Duodenal mucosa (tissue), 2 donors: ENCODE measurements at regions not wholly inside any gene's neighbourhood (a gene's known extent, or its start where the extent isn't known, plus 50 kb on each side); places are given as distances from the start of the nearest gene placed in this dataset.

Experiments
- H3K27ac ChIP-seq: one replicate; pipeline ENCODE4 v1.7.0; 2013; ENCODE audit warnings: low read depth, low read length
- H3K27me3 ChIP-seq, 2 donors: one replicate each; pipeline ENCODE4 v1.7.0; 2013; ENCODE audit warnings: low read length in 2 of 2, control low read depth in 1 of 2; ENCODE audit not compliant: insufficient read depth in 2 of 2, control insufficient read depth in 1 of 2
- H3K36me3 ChIP-seq, 2 donors: one replicate each; pipeline ENCODE4 v1.7.0; 2013; ENCODE audit warnings: low read length in 2 of 2, control low read depth in 1 of 2; ENCODE audit not compliant: insufficient read depth in 2 of 2, control insufficient read depth in 1 of 2
- H3K4me1 ChIP-seq, 2 donors: one replicate each; pipeline ENCODE4 v1.7.0; 2013; ENCODE audit warnings: low read length in 2 of 2, control low read depth in 1 of 2; ENCODE audit not compliant: insufficient read depth in 2 of 2, control insufficient read depth in 1 of 2
- H3K4me3 ChIP-seq, 2 donors: one replicate each; pipeline ENCODE4 v1.7.0; 2013; ENCODE audit warnings: low read length in 2 of 2, low read depth in 1 of 2
- H3K9ac ChIP-seq, 2 donors: one replicate each; pipeline ENCODE4 v1.7.0; 2013; ENCODE audit warnings: low read length in 2 of 2, low read depth in 1 of 2
- H3K9me3 ChIP-seq, 2 donors: one replicate each; pipeline ENCODE4 v1.7.0; 2013; ENCODE audit warnings: low read length in 2 of 2, control low read depth in 1 of 2; ENCODE audit not compliant: control insufficient read depth in 1 of 2

DNA sequence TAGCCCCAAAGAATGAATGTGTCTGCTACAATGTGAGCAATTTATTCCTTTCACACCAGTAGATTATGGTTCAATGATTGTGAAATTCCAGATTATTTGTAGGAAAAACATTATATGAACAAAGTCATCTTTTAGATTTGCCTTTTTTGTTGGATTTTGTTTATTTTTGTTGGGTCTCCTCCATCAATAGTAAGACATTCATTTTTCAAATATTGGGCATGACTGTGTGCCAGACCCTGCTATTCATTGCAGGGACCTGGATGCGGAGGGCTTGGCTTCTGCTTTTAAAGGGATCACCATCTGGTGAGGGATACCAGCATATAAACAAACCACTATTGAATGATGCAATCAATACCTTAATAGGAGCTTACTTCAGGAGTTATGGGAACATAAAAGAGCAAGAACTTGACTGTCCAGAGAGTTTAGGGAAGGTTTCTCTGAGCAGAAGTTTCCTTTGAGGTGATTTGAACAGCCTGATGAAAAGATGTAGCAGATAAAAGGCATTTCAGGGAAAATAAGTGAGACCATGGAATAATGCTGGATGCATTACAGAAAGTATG is 486.7 kb downstream of the EPHA4 start:
- H3K4me1 ChIP-seq, result no peaks in the 10 kb centered on the region
- H3K4me3 ChIP-seq, result no peak overlapping the region
- H3K9me3 ChIP-seq, result no peaks in the 10 kb centered on the region
- no peaks in the 10 kb centered on the region for H3K27me3 ChIP-seq
- H3K9ac ChIP-seq, result no peak overlapping the region
- no peak overlapping the region for H3K27ac ChIP-seq
- H3K36me3 ChIP-seq, result no peaks in the 10 kb centered on the region

DNA sequence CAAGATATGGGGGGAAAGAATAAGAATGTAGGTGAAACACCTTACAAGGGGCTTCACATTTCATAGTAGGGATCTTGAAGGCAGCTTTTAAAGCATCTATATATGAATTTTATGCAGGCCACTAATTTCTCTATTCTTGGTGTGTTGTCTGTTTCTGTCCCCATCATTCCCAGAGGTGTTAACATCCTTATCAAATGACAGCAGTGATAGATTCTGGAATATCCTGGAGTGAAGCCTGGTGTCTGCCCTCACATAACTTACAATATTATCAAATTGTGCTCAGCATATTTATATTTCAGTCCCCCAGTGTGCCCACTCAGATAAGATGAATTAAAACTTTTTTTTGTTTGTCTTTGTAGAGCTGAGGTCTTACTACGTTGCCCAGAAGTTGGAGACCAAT is 486.2 kb downstream of the EPHA4 start:
- no peaks in the 10 kb centered on the region for H3K4me1 ChIP-seq
- no peaks in the 10 kb centered on the region for H3K36me3 ChIP-seq
- H3K9me3 ChIP-seq, result no peaks in the 10 kb centered on the region
- no peak overlapping the region for H3K27ac ChIP-seq
- no peak overlapping the region for H3K9ac ChIP-seq
- H3K27me3 ChIP-seq, result no peaks in the 10 kb centered on the region
- H3K4me3 ChIP-seq, result no peak overlapping the region

DNA sequence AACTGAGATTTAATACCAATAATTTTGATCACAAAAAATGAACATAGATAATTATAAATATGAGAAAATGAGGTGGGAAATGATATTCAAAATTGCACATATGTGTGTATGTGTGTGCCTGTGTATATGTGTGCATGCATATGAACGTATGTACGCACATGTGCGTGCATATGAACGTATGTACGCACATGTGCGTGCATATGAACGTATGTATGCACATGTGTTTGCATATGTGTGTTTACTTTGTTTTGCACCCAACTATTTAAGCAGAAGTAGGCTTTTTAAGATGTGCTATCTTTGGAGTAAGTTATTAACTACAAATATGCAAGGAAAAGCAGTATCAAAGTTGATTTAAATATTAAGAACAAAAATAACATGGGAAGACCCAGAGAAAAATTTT is 484.3 kb downstream of the EPHA4 start:
- Histone ChIP-seq H3K36me3 (no peaks in the 10 kb centered on the region), H3K9me3 (no peaks in the 10 kb centered on the region), H3K9ac (no peak overlapping the region), H3K4me1 (no peaks in the 10 kb centered on the region), H3K4me3 (no peak overlapping the region), H3K27ac (no peak overlapping the region), H3K27me3 (no peaks in the 10 kb centered on the region)

DNA sequence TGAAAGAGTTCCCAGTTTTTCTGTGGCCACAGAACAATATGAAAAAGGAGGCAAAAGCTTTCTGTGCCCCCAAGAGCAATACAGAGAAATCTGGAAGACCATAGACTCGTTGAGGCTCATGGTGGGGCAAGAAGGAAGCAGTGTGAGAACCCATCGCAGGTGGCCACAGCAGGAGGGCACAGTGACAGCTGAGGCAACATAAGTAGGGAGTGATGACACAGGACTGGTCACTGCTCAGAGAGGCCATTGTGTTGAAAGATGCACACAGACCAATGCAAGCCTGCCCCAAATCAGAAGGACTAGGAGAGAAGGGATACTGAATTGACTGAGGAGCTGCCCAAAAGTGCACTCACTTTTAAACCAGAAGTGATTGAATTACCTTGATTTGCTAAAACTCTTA is 483.6 kb downstream of the EPHA4 start:
- no peaks in the 10 kb centered on the region for H3K27me3 ChIP-seq

DNA sequence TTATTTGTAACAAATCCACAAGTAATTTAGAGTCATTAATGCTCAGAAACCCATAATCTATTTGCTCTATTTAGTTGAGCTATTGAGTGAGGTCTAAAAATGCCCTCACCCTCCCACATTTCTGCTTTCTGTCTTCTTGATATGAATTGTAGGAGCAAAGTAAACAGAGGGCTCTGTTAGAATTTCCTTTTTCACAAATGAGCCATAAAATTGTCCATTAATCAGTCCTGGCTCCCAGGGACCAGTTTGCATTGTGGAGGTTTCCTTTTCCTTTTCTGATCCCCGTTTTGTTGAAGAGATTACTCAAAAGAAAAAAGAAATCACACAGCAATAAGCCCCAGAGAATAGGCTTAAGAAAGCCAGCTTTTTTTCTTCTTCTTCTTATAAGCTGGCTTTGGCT is 476.7 kb downstream of the EPHA4 start:
- Histone ChIP-seq H3K27ac (no peak overlapping the region), H3K9me3 (no peaks in the 10 kb centered on the region), H3K36me3 (no peaks in the 10 kb centered on the region), H3K9ac (no peak overlapping the region), H3K4me3 (no peak overlapping the region), H3K4me1 (no peaks in the 10 kb centered on the region), H3K27me3 (no peaks in the 10 kb centered on the region)

More for the DNA sequence above, 483.6 kb downstream of the EPHA4 start:
- no peak overlapping the region for H3K27ac ChIP-seq
- no peaks in the 10 kb centered on the region for H3K9me3 ChIP-seq
- no peaks in the 10 kb centered on the region for H3K36me3 ChIP-seq
- H3K9ac ChIP-seq, result no peak overlapping the region
- H3K4me1 ChIP-seq, result no peaks in the 10 kb centered on the region
- no peak overlapping the region for H3K4me3 ChIP-seq

DNA sequence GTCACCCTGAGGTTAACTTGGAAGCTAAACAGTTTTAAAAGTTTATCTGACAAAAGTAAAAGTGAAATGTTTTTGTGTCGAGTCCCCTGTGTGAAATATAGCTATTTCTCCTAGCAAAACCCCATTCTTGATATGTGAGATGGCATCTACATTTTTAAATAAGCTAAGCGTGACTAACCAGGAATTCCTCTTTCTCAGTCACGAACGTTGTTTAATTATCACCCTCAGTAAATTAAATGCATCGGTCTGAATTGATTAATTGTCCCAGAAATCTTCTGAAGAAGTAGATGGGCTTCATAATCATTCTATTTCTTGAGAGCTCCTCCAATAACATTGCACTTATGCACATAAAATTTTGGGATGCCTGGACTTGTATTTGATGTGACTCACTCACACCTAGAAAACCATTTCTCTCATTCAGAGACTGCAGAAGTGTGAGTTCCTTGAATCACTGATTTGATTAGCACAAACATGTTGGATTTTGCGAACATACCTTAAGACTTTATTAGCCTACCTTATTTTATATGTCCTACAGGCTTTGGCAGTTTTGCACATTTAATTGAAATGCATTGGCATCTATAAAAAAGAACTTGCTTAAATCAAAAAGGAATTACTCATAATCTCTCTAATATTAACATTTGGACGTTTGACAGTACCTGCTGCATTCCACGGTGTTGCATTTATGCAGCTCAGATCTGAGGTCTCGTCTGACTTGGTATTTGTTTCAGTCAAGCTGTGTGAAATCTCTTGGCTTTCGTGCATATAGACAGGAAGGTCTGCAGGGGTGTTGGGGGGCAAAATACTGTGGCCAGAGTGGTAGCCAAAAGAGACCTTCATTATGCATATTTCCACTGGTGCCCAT is 475.2 kb downstream of the EPHA4 start:
- no peak overlapping the region for H3K27ac ChIP-seq
- no peaks in the 10 kb centered on the region for H3K27me3 ChIP-seq
- no peak overlapping the region for H3K4me3 ChIP-seq
- H3K36me3 ChIP-seq, result no peaks in the 10 kb centered on the region
- no peaks in the 10 kb centered on the region for H3K4me1 ChIP-seq
- H3K9ac ChIP-seq, result no peak overlapping the region
- H3K9me3 ChIP-seq, result no peaks in the 10 kb centered on the region

DNA sequence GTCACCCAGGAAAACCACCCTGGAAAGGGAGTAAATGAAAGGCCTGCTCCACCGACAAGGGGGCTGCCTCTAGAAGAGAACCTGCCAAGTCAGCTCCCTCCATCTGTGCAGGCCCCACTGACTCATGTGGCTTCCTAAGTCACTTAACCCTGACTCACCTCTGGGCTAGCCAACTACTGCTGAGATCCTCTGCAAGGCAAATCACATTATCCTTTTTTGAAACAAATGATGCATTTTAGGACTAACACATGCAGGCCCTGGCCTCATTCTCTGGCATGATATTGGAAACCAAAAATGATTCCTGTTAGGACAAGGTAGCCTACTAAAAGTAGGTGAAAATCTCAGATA is 474.6 kb downstream of the EPHA4 start:
- H3K4me3 ChIP-seq, result no peak overlapping the region
- no peaks in the 10 kb centered on the region for H3K4me1 ChIP-seq
- no peak overlapping the region for H3K27ac ChIP-seq
- H3K36me3 ChIP-seq, result no peaks in the 10 kb centered on the region
- H3K27me3 ChIP-seq, result no peaks in the 10 kb centered on the region
- H3K9me3 ChIP-seq, result no peaks in the 10 kb centered on the region
- H3K9ac ChIP-seq, result no peak overlapping the region

DNA sequence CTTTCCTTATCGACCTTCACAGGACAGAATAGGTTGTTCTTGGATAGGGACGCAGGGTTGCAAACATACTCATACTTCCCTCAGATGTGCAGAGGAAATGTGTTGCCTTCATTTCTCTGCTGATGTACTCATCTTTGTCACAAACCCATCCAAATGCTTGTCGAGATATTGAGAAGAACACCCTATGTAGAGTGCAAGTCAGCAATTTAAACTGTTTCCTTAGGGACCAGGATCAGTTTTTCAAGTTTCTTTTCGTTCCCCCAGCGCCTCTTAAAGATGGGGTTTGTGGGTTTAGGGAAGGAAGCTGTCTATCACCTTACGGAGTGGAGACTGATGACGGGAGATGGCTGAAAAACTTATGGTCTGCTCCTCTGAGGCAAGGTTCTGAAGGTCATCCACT is 474.2 kb downstream of the EPHA4 start:
- Histone ChIP-seq H3K4me1 (no peaks in the 10 kb centered on the region), H3K36me3 (no peaks in the 10 kb centered on the region), H3K4me3 (no peak overlapping the region), H3K27ac (no peak overlapping the region), H3K27me3 (no peaks in the 10 kb centered on the region), H3K9ac (no peak overlapping the region), H3K9me3 (no peaks in the 10 kb centered on the region)

DNA sequence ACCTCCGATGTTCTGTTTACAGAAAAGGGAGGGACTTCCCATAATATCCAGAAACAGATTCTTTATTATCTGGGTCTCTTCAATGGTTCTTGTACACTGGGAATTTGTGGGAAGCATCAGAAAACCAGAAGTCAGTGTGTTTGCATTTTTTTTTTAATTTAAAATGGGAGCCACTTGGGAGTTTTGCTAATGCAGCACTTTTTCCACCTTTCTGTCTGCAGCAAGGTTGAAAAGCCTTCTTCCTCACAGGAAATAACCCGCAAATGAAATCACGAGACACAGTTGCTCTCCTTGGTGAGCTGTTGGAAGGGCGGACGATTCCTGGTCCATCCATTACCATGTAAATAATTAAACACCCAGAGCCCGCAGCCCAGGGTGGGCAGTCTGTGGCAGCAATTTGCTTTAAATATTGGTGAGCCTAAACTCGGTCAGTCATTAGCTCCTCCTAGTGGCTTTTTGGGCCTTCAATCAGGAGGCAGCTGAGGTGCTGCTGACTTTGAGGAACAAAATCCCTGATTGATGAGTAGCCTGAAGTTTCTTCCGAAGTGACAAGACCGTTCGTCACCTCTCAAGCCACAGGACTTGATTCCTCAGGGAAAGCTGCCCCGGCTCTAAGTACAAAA is 471.5 kb downstream of the EPHA4 start:
- no peaks in the 10 kb centered on the region for H3K27me3 ChIP-seq
- no peaks in the 10 kb centered on the region for H3K4me1 ChIP-seq
- no peak overlapping the region for H3K9ac ChIP-seq
- no peaks in the 10 kb centered on the region for H3K9me3 ChIP-seq
- no peak overlapping the region for H3K4me3 ChIP-seq
- no peak overlapping the region for H3K27ac ChIP-seq
- no peaks in the 10 kb centered on the region for H3K36me3 ChIP-seq

DNA sequence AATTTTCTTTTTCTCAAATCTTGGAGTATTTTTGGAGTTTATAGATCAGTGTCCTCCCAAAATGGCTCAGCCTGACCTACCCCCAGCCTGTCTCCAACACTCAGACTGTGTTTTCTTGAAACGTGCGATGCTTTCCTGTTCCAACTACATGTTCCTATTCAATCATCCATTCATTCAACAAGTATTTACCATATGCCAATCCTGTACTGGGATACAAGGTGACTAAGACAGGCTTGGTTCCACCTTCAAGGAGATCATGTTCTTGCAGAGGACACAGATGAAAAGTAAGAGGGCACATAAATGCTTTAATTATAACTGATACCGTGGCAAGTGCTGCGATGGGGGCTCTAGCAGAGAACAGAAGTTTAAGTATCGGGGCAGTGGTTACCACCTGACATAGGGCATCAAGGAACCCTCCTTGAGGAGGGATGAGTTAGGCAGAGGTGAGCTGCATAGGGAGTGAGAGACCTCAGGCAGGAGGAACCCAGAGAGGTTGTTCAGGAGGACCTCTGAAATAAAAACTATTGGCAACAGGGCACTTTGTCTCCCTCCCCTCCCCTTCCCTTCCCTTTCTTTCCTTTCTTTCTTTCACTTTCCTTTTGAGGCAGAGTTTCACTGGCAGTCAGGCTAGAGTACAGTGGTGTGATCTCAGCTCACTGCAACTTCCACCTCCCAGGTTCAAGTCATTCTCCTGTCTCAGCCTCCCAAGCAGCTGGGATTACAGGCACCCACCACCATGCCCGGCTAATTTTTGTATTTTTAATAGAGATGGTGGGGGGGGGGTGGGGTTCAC is 469.0 kb downstream of the EPHA4 start:
- H3K27me3 ChIP-seq, result no peaks in the 10 kb centered on the region
- no peaks in the 10 kb centered on the region for H3K36me3 ChIP-seq
- no peak overlapping the region for H3K9ac ChIP-seq
- H3K27ac ChIP-seq, result no peak overlapping the region
- no peaks in the 10 kb centered on the region for H3K9me3 ChIP-seq
- H3K4me1 ChIP-seq, result no peaks in the 10 kb centered on the region
- no peak overlapping the region for H3K4me3 ChIP-seq
